ENCODE measurements at regions not wholly inside any gene's neighbourhood (a gene's known extent, or its start where the extent isn't known, plus 50 kb on each side); places are given as distances from the start of the nearest gene placed in this dataset.
A peak's percentile ranks its signal among the peaks of the same experiment; 100 is the strongest.

GRCh38 chr2:222064286-222064685, 234.5 kb downstream of the PAX3 start:
- Histone ChIP-seq H3K4me1 (ENCODE audit: insufficient read depth) (no peaks in the 10 kb centered on the region), H2AFZ (no peak overlapping the region), H3K9me2 (replicated peaks; ENCODE audit: insufficient read depth) (no peaks in the 10 kb centered on the region), H3K36me3 (replicated peaks; ENCODE audit: insufficient read depth, low read depth) (no peaks in the 10 kb centered on the region), H3K27ac (no peak overlapping the region), H4K20me1 (ENCODE audit: insufficient read depth, poor library complexity, severe bottlenecking) (no peaks in the 10 kb centered on the region), H3K27me3 (peaks cover 45% of the 10 kb centered on the region), H3K4me2 (no peak overlapping the region), H3K4me3 (no peak overlapping the region), H3K79me2 (no peaks in the 10 kb centered on the region), H3K9me3 (ENCODE audit: low read depth) (no peaks in the 10 kb centered on the region)
- TF ChIP-seq EZH2phosphoT487 (IDR thresholded peaks at IDR 0.05; ENCODE audit: low read depth, severe bottlenecking, unreplicated experiment) (no peak), EZH2 (IDR thresholded peaks at IDR 0.05; ENCODE audit: borderline replicate concordance) (no peak)
- TF ChIP-seq, protein P1, sequence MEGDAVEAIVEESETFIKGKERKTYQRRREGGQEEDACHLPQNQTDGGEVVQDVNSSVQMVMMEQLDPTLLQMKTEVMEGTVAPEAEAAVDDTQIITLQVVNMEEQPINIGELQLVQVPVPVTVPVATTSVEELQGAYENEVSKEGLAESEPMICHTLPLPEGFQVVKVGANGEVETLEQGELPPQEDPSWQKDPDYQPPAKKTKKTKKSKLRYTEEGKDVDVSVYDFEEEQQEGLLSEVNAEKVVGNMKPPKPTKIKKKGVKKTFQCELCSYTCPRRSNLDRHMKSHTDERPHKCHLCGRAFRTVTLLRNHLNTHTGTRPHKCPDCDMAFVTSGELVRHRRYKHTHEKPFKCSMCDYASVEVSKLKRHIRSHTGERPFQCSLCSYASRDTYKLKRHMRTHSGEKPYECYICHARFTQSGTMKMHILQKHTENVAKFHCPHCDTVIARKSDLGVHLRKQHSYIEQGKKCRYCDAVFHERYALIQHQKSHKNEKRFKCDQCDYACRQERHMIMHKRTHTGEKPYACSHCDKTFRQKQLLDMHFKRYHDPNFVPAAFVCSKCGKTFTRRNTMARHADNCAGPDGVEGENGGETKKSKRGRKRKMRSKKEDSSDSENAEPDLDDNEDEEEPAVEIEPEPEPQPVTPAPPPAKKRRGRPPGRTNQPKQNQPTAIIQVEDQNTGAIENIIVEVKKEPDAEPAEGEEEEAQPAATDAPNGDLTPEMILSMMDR (IDR thresholded peaks at IDR 0.05; ENCODE audit: poor library complexity): no peak
- 85% methylated on average over 2 of the region's 2 CpGs for WGBS (ENCODE audit: low lambda C conversion rate, missing lambda C conversion rate)
- no peak for DNase-seq (ENCODE audit: low spot score)

GRCh38 chr2:222058819-222059445, 239.9 kb downstream of the PAX3 start:
- Histone ChIP-seq H3K27me3 (peaks cover 73% of the 10 kb centered on the region), H3K9me2 (replicated peaks; ENCODE audit: insufficient read depth) (no peaks in the 10 kb centered on the region), H3K4me3 (no peak overlapping the region), H3K4me1 (ENCODE audit: insufficient read depth) (no peaks in the 10 kb centered on the region), H2AFZ (no peak overlapping the region), H3K4me2 (no peak overlapping the region), H4K20me1 (ENCODE audit: insufficient read depth, poor library complexity, severe bottlenecking) (no peaks in the 10 kb centered on the region), H3K79me2 (no peaks in the 10 kb centered on the region), H3K27ac (no peak overlapping the region), H3K9me3 (ENCODE audit: low read depth) (no peaks in the 10 kb centered on the region), H3K36me3 (replicated peaks; ENCODE audit: insufficient read depth, low read depth) (no peaks in the 10 kb centered on the region)
- TF ChIP-seq EZH2 (IDR thresholded peaks at IDR 0.05; ENCODE audit: borderline replicate concordance) (no peak), EZH2phosphoT487 (IDR thresholded peaks at IDR 0.05; ENCODE audit: low read depth, severe bottlenecking, unreplicated experiment) (no peak)
- TF ChIP-seq, protein P1 (IDR thresholded peaks at IDR 0.05; ENCODE audit: poor library complexity): no peak
- no peak for DNase-seq (ENCODE audit: low spot score)
- WGBS (ENCODE audit: low lambda C conversion rate, missing lambda C conversion rate): 56% methylated on average over 2 of the region's 2 CpGs

- WGBS (ENCODE audit: low lambda C conversion rate, missing lambda C conversion rate): 32% methylated on average over 6 of the region's 6 CpGs
- peaks cover 86% of the 10 kb centered on the region for H3K27me3 ChIP-seq
Measured at GRCh38 chr2:222057347-222058073, 241.3 kb downstream of the PAX3 start.

More at GRCh38 chr2:222057347-222058073, 241.3 kb downstream of the PAX3 start:
- Histone ChIP-seq H2AFZ (no peak overlapping the region), H3K27ac (no peak overlapping the region), H3K4me3 (no peak overlapping the region), H3K36me3 (replicated peaks; ENCODE audit: insufficient read depth, low read depth) (no peaks in the 10 kb centered on the region), H3K9me3 (ENCODE audit: low read depth) (no peaks in the 10 kb centered on the region), H4K20me1 (ENCODE audit: insufficient read depth, poor library complexity, severe bottlenecking) (no peaks in the 10 kb centered on the region), H3K4me2 (no peak overlapping the region), H3K79me2 (no peaks in the 10 kb centered on the region), H3K4me1 (ENCODE audit: insufficient read depth) (no peaks in the 10 kb centered on the region), H3K9me2 (replicated peaks; ENCODE audit: insufficient read depth) (no peaks in the 10 kb centered on the region)
- TF ChIP-seq, protein P1 (IDR thresholded peaks at IDR 0.05; ENCODE audit: poor library complexity): peak; percentile 80
- no peak for TF ChIP-seq EZH2 (IDR thresholded peaks at IDR 0.05; ENCODE audit: borderline replicate concordance)
- no peak for DNase-seq (ENCODE audit: low spot score)
